SIG-M5 (cell line): ENCODE measurements at regions not wholly inside any gene's neighbourhood (a gene's known extent, or its start where the extent isn't known, plus 50 kb on each side); places are given as distances from the start of the nearest gene placed in this dataset.
"Not testable (repeated sequence)": the region's sequence is repeated elsewhere in the genome, so short reads cannot be mapped to it uniquely, and the experiment has no call there.

Source experiments
- DNase-seq: peaks from one replicate; lab custom pipeline; 2025; lab: John Stamatoyannopoulos, UW

DNA sequence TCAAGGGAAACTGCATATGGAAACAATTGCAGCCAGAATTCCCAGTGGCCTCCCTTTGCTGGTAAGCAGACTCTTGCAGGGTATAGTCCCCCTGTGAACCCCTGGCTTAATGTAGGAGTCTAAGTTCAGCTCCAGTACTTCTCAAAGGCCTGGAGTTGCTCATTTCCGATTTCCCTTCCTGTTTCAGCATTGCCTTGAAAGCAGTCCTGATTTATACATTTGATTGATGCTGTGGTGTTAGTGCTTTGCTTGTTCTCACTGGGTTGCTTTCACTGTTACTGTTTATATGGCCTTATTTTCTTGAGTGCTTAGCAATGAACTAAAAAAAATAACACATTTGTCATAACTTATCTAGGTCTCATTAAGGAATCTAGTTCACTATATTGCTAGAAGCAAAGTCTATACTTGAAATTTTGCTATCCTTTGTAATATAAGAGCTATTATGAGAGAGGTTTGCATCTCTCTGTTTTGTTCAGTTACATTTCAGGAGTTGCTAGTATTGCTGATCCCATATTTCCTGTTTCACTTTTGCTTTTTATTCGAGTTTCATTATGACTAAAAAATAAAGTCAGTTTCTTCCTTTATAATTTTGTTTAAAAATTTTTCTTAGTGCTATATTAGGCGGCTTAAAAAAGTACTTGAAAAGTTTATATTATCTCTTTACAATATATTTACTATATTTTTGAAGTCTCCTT is 122.4 kb upstream of the NMUR2 start:
- no peak for DNase-seq

DNA sequence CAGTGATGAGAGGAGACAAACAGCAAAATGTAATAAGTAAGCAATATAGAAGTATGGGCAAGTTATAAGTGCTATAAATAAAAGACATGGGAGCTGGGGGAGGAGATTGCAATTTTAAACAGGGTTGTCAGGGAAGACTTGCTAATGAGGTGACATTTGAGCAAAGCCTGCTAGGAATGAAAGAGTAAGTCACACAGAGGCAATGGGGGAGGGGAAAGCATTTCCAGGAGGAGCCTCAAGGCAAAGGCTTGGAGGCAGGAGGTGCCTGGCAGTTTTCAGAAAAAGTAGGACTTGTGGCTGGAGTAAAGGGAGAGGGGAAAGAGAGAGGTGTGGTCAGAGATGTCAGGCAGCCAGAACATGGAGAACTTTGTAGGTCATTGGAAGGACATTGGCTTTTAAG is 124.4 kb upstream of the NMUR2 start:
- no peak for DNase-seq

DNA sequence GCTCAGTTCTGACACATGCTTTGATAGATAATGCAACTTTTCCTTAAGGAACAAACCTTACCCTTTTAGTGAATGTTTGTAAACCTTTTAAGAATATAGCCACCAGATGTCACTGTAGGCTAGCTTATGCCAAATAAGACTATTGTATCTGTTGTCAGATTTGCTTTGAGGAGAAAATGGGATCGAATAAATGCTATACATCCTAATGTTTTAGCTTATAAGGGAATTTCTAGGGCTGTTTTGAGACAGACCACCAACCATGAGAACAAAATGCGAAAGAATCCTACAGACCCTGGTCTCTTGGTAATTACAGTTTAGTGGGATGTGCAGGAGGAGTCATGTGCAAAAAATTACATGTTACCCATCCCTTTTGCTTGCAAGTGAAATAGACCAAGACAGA is 127.6 kb upstream of the NMUR2 start:
- no peak for DNase-seq

DNA sequence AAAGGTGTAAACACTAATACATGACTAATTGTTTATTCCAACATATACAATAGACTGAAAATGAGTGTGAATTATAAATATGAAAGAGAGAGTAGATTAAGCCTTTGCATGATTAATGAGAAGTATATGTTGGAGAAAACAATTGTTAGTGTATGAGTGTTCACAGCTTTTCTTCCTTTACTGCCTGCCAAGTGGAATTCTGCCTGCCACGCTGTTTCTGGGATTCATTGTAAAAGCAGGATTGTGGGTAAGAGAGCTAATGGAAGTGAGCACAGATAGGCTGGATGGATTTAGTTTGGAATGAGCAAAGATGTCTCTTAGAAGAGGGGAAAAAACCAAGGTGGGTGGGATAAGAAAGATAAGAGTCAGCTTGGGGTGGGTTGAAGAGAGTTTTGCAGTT is 129.6 kb upstream of the NMUR2 start:
- DNase-seq: no peak

DNA sequence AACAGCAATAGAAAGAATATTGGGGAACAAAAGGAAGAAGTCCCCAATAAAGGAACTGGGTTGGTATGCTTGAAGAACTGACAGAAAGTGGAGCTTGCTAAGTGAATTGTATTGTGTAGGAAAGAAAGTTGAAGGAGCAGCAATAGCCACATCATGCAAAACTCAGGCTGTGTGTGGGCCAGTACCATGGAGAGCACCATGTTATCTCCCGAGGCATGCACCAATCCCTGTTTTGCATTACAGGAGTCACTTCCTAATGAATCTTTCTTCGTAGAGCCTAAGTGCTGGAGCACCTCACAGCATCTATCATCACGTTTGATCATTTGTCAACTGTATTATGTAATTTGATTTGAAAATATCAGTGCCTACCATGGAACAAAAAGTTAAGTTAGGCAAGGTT is 137.7 kb upstream of the NMUR2 start:
- DNase-seq: no peak

DNA sequence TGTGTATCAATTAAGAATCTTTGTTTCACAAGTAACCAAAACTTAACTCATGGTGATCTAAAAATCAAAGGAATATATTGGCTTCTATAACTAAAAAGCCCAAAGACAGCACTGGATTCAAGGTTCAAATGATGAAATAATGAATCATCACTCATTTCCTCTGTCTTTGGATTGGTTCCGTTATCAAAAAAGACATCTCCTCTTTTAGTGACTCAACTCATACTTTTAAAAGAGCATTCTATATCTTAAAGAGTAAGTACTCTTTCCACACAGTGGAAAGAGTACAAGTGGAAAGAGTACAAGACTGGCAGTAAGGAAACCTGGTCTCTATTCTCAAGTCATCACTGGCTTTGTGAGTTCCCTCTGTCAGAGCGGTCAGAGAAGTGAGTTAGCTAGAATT is 141.4 kb upstream of the NMUR2 start:
- DNase-seq: no peak

DNA sequence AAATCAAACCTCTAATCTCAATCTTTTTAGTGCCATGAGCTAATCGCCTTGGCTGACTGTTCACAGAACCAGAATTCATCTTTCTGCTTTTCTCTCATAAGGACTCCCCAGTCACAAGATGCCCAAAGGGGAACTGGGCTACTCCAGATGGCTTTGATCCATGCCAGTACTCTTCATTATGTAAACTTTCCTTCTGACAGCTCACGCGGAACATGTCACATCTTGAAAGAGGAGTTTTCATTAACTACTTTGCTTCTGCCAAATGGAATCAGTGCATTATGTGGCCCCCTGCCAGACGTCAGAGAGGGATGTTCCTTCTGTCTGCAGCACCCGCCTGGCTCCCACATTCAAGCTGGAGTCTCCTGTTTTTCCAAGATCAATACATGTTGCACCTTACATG is 142.1 kb upstream of the NMUR2 start:
- DNase-seq: no peak

DNA sequence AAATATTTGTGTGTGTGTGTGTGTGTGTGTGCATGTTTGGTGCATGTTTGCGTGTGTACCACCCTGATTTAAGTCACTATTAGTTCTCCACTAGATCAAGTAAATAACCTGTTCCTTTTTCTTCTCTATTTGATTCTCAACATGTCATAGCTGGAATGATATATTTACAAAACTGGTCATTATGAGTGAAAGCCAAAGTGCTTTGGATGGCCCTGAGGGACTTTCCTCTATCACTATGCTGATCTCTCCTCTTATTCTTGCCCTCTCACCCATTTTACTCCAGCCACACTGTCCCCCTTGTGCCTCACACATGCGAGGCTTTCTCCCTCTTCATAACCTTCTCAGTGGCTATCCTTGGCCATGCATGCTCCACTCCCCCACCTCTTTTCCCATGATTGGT is 144.6 kb upstream of the NMUR2 start:
- no peak for DNase-seq

DNA sequence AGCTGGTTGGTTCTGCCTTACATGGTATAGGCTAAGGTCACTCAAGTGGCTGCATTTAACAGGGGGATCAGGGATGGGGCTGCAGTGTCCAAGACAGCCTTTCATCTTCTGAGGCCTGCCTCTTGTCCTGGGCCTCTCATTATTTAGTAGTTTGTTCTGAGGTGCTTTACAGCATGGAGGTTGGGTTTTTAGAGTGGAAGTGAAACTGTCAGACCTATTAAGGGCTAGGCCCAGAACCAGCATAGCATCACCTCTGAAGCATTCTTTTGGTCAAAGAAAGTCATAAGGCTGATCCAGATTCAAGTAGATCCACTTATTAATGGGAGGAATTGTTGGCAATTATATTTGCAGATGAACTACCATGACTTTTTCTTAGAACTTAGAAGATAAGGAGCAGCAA is 146.0 kb upstream of the NMUR2 start:
- DNase-seq: no peak

DNA sequence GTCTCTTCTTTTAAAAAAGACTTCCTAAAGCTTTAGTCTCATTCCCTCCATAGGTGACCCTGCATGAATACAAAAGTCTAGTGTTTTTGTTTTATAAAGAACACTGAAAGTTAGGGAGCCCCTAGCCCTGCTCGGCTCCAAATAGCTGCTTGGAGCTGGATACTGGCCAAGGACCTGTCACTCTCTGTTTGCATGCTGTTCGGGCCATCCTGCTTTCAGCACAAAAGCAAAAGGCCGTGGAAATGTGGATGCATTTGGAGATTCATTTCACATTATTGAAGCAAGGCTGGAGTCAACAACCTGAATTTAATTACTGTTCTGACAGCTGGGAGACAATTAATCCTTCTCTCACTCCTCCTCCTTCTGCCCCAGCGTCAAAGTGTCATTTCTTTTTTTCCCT is 151.7 kb upstream of the NMUR2 start:
- no peak for DNase-seq

DNA sequence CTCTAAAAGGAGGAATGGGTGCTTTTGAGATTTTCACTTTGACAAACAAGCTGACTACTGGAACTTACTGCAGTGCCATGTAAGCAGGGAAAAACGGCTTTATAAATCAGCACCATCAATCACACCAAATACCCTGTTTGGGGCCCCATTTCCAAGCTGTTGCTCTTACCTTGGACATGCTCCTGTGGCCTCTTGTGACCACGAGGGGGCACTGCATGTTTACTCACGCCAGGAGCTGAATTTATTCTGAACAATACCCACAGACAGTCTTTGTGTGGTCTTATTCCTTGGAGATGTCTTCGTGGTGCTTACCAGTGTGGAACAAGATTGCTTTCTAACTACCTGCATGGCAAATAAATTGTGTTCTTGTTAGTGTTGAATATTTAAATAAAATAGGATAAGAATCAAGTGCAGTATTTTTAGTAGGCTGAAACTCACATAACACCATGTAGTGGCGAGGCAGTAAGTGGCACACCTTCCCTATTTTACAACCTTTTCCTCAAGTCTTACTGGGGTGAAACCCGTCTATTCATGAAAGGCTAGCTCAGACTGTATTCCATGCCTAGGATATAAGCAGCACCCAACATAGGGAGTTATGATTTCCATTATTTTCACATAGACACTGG is 155.5 kb upstream of the NMUR2 start:
- no peak for DNase-seq

DNA sequence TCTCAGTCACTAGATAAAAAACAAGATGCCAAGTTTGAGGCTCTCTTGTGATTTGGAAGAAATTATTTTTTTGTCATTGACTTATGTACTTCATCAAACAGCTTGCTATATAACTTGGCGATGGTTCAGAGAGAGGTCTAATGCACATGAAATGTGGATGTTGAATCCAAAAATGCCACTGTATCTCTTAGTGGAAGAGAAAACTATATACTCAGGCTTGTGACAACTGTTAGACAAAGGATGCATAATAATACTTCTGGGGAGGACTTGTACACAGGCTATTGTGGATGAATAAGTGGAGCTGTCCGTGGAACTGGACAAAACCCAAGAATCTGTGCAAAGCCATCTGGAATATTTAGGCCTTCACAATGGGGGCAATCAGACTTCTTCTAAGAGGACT is 162.9 kb upstream of the NMUR2 start:
- DNase-seq: no peak

DNA sequence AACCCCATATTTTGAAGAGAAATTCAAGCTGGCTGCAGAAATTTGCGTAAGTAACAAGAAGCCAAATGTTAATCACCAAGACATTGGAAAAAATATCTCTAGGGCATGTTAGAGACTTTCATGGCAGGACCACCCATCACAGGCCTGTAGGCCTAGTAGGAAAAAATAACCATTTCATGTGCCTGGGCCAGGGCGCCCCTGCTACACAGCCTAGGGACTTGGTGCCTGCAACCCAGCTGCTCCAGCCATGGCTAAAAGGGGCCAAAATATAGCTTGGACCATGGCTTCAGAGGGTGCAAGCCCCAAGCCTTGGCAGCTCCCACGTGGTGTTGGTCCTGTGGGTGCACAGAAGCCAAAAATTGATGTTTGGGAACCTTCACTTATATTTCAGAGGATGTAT is 167.7 kb upstream of the NMUR2 start:
- DNase-seq: no peak

DNA sequence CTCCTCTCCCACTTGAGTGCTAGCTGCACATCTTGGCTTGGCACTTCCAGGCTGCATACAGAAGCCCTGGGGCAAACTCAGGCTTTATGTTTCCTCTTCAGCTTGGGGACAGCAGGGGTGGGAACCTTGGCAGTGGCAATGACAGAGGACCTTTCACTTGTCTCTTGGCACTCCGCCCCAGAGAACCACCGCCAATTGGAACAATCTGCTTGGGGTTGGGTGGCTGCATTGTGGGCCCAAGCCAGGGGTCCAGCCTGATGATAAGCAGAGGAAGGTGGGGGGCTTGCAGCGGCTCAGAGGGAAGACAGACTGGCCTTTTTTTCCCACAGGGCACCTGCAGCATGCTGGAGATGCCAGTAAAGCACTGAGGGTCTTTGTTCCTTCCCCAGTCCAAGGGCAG is 179.0 kb upstream of the NMUR2 start:
- DNase-seq: no peak

DNA sequence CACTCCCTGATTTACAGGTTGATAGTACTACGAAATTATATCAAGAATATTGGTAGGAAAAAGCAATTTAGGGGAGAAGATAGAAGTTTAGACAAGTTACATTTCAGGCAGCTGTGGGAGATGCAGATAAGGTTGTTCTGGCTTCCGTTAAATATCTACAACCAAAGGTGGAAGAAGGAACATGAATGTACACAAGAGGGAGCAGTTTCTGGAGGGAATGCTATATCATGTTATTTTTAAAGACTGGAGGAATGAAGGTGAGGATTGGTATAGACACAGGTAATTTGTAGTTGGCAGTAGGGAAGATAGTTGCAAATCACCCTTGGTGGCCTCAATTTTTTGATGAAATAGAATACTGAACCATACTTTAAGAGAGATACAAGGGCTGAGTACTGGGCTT is 187.3 kb upstream of the NMUR2 start:
- DNase-seq: no peak

DNA sequence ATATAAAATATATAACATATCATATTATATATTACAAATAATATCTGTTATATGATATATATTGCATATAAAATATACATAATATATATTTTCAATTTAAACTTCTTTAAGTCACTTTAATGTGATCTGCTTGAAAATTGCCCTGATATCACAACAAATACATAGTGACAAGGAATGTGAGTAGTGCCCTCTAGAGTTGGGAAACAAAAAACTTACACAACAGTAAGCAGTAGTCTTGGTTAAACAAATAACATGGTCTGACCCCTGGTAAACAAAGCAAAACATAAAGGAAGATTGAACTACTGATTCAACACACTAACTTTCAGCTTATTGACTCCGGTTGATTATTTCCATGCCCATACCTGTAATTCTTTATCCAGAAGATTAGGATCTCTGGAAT is 188.3 kb upstream of the NMUR2 start:
- no peak for DNase-seq

DNA sequence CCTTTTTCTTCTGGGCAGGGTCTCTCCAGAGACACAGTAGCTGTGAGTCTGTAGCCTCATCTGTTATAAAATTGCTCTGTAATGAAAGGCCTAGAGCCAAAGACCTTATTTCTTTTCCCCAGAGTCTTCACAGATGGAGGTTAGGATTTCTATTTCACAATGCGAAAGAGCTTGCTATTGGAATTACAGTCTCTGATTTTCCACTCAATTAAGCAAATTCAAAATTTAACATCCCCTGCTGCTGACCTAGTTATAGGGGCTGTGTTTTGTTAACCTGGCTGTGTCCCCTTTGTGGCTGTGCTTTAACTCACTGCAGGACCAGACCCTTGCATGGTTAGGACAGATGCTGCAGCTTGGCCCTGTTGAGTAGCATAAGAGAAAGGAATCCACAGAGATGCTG is 190.3 kb upstream of the NMUR2 start:
- no peak for DNase-seq

DNA sequence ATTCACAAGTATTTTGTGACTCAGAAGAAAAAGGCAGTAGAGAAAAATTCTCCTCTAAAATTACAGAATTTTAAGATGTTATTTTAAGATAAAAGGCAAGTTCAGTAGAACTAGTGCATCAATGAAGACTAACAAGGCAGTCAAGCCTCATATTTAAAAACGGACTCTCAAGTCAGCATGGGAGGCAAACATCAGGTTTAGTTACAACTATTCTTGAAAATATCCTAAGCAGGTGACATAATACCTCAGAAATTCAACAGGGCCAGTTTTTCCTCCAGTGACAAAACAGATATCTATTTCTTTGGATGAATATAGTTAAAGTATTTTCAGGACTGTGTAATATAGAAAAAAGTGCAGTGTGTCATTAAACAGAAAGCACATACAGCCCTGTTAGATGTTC is 194.0 kb upstream of the NMUR2 start:
- DNase-seq: no peak

DNA sequence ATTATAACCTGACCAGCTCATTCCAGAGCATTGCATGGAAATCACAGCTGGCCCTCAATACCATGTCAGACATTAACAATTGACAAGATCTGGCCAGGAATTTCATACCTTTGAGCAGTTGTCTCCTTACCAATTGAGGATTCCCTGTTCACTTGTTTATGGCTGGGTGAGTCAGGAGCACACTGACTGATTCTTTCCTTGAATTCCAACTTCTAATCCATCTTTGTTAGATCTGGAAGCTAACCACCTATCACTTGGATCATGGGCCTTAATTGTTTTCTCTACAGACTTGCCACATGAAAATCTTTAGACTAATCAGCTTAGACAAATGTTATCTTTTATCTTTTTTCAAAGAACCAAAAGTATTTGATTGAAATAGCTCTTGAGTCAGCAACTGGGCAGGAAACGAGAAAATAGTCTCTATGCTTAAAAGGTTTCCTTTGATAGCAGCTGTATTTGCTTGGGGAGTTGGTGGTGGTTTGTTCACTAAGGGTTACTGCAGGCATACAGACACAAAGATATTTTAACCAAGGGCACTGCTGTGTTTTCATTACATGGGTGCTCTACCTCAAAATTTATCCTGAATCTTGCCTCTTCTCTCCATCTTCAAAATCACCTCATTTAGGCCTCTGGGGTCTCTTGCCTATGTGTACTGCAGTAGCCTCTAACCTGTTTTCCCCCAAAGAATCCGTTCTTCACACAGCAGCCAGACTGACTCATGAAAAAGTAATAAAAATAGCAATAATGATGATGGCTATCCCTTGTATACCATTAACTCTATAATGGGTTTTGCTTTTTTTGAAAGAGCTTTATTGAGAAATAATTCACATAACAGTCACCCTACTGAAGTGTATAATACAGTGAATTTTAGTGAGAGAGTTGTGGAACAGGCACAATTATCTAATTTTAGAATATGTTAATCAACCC is 197.0 kb upstream of the NMUR2 start:
- no peak for DNase-seq

DNA sequence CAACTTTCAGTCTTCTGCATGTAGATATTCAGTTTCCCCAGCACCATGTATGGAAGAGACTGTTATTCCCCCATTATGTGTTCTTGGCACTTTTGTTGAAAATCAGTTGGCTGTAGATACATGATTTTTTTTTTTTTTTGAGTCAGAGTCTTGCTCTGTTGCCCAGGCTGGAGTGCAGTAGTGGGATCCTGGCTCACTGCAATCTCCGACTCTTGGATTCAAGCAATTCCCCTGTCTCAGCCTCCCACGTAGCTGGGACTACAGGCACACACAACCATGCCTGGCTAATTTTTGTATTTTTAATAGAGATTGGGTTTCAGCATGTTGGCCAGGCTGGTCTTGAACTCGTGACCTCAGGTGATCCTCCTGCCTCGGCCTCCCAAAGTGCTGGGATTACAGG is 201.0 kb upstream of the NMUR2 start:
- DNase-seq: not testable (repeated sequence)

DNA sequence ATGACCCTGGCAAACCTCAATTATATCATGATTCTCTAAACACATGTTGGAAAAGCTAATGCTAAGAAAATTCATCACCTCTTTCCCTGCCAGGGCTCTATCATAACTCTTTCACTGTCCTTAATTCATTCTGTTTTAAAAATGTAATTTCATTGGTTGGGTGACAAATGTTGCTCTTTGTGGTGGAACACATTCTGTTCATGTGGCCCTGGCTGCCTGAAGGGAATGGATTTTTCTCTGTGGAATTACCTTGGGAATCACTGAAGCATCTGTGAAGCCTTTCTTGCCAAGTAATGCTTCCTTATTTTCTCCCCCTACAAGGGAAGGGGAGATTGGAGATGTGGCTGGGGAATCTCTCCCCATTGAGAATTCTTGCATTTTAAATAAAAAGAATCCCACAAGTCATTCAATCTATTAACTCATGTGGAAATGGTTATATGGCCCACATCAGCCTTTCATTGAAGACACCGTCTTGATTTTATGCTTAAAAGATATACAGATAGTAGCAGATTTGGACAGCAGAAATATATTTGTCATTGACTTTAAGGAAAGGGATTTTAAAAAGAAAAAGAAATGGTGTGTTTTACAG is 201.8 kb upstream of the NMUR2 start:
- no peak for DNase-seq

DNA sequence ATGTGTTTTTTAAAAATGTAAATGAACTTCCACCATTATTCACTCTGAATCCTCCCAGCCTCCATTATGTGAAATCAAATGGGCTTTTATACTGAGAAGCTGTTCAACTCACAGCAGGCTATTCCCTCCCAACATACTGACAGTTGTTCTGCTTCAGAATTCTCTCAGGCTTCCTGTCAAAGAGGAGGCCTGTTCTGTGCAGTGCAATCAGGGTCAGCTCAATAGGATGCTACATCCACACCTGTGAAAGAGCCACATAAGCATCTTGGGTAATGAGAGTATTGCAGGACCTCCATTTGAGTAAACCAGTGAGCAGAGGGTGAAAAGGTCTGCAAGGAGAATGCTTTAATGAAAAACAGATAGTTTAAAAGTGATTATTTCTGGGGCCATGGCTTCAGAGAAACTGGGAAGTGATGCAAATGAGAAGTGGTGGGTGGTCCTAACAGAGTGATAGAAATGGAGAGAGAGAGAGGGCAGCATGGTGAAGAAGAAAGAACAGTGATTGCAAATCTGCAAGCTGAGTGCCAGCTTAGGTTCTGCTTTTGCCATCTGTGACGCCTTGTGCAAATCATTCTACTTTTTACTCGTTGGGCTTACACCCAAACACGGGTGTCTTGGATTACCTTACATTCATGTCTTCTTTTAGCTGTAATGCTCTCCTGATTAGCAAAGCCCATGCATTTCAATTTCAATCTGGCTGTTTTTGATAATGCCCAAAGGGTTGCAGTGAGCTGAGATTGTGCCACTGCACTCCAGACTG is 202.5 kb upstream of the NMUR2 start:
- DNase-seq: no peak
